GM23338 (cell line): ENCODE measurements at regions not wholly inside any gene's neighbourhood (a gene's known extent, or its start where the extent isn't known, plus 50 kb on each side); places are given as distances from the start of the nearest gene placed in this dataset.

Experiments
- ATAC-seq: fragments of 200-7000 bp; cut with Tn5 transposase; 3 replicates; pipeline ENCODE4 v1.9.1; 2020
- DNase-seq: peaks from one replicate; pipeline ENCODE4 v3.0.0-alpha.2; 2015; ENCODE audit warnings: low spot score
- H2AFZ ChIP-seq: fragments of 200-600 bp; sonication (generic); 2 replicates; pipeline ENCODE4 v1.8.0; 2016; ENCODE audit warnings: antibody characterized with exemption, mild to moderate bottlenecking, moderate library complexity
- H3F3A ChIP-seq: fragments of 200-600 bp; sonication (generic); replicated peaks from 2 replicates; pipeline ENCODE4 v1.8.0; 2017; ENCODE audit warnings: antibody characterized with exemption, mixed run types, low read depth
- H3K27ac ChIP-seq: fragments of 200-600 bp; sonication (generic); 2 replicates; pipeline ENCODE4 v1.6.1; 2016; ENCODE audit warnings: low read depth
- H3K27me3 ChIP-seq: fragments of 200-600 bp; sonication (generic); 2 replicates; pipeline ENCODE4 v1.8.0; 2016; ENCODE audit warnings: mild to moderate bottlenecking, mixed run types, moderate library complexity; ENCODE audit not compliant: insufficient read depth
- H3K36me3 ChIP-seq: fragments of 200-600 bp; sonication (generic); 2 replicates; pipeline ENCODE4 v1.8.0; 2016; ENCODE audit warnings: mild to moderate bottlenecking; ENCODE audit not compliant: insufficient read depth
- H3K4me1 ChIP-seq: fragments of 200-600 bp; sonication (generic); 2 replicates; pipeline ENCODE4 v1.8.0; 2016; ENCODE audit warnings: mild to moderate bottlenecking, moderate library complexity; ENCODE audit not compliant: insufficient read depth
- H3K4me2 ChIP-seq: fragments of 200-600 bp; sonication (generic); 2 replicates; pipeline ENCODE4 v1.7.1; 2017; ENCODE audit warnings: mixed run types
- H3K4me3 ChIP-seq: fragments of 200-600 bp; sonication (generic); 2 replicates; pipeline ENCODE4 v1.6.1; 2016; ENCODE audit warnings: mixed run types
- H3K79me2 ChIP-seq: fragments of 200-600 bp; sonication (generic); replicated peaks from 2 replicates; pipeline ENCODE4 v1.8.0; 2017; ENCODE audit warnings: mild to moderate bottlenecking; ENCODE audit not compliant: insufficient read depth
- H3K9me2 ChIP-seq: fragments of 200-600 bp; sonication (generic); 2 replicates; pipeline ENCODE4 v1.8.0; 2017; ENCODE audit not compliant: insufficient read depth
- H4K20me1 ChIP-seq: fragments of 200-600 bp; sonication (generic); replicated peaks from 2 replicates; pipeline ENCODE4 v1.8.0; 2017; ENCODE audit warnings: mild to moderate bottlenecking; ENCODE audit not compliant: insufficient read depth
- H3K27ac Mint-ChIP-seq: 2 replicates; pipeline ENCODE4 v1.8.0; 2020; ENCODE audit warnings: inconsistent platforms, mild to moderate bottlenecking, moderate library complexity, mixed read lengths
- H3K27me3 Mint-ChIP-seq: 3 replicates; pipeline ENCODE4 v1.8.0; 2022; ENCODE audit warnings: low read depth, mild to moderate bottlenecking, moderate library complexity, mixed read lengths, inconsistent platforms; ENCODE audit not compliant: insufficient read depth, poor library complexity
- H3K36me3 Mint-ChIP-seq: 3 replicates; pipeline ENCODE4 v1.8.0; 2021; ENCODE audit warnings: low read depth, mild to moderate bottlenecking, inconsistent platforms, moderate library complexity, mixed read lengths
- H3K4me1 Mint-ChIP-seq: 3 replicates; pipeline ENCODE4 v1.8.0; 2020; ENCODE audit warnings: mild to moderate bottlenecking, inconsistent platforms, mixed read lengths
- H3K4me3 Mint-ChIP-seq: 3 replicates; pipeline ENCODE4 v1.8.0; 2021; ENCODE audit warnings: moderate library complexity, mild to moderate bottlenecking, inconsistent platforms, mixed read lengths
- H3K9me3 Mint-ChIP-seq: 3 replicates; pipeline ENCODE4 v1.8.0; 2020; ENCODE audit warnings: moderate library complexity, mild to moderate bottlenecking, inconsistent platforms, mixed read lengths
- CREB1 ChIP-seq: fragments of 250-450 bp; sonication (Bioruptor Pico); IDR thresholded peaks from 2 replicates; pipeline ENCODE4 v1.5.0; 2020; ENCODE audit warnings: low read depth, mild to moderate bottlenecking, moderate library complexity
- CTCF ChIP-seq, 2 experiments: fragments of 200-600 bp in 1 of 2; sonication (generic) in 1 of 2; conservative IDR thresholded peaks; 2 replicates each; pipeline versions ENCODE4 v1.5.1 to v1.6.1; 2016 to 2017; ENCODE audit warnings: antibody characterized with exemption in 2 of 2, low read depth in 2 of 2, mild to moderate bottlenecking in 2 of 2, moderate library complexity in 1 of 2
- EZH2 ChIP-seq: fragments of 200-600 bp; sonication (generic); IDR thresholded peaks from one replicate; pipeline ENCODE4 v1.8.0; 2017; ENCODE audit warnings: antibody characterized with exemption, mild to moderate bottlenecking, low read depth; ENCODE audit not compliant: unreplicated experiment
- EZH2phosphoT487 ChIP-seq: fragments of 200-600 bp; sonication (generic); IDR thresholded peaks from one replicate; pipeline ENCODE4 v1.8.1; 2018; ENCODE audit warnings: antibody characterized with exemption; ENCODE audit not compliant: unreplicated experiment
- JUNB ChIP-seq: IDR thresholded peaks from one replicate; pipeline ENCODE4 v1.6.1; 2016; ENCODE audit warnings: antibody characterized with exemption; ENCODE audit not compliant: unreplicated experiment
- NANOG ChIP-seq: IDR thresholded peaks from 2 replicates; pipeline ENCODE4 v1.6.1; 2016; ENCODE audit warnings: antibody characterized with exemption, borderline replicate concordance
- POLR2AphosphoS5 ChIP-seq: IDR thresholded peaks from 2 replicates; pipeline ENCODE4 v1.6.1; 2016; ENCODE audit warnings: antibody characterized with exemption, low read depth
- STAT1 ChIP-seq: IDR thresholded peaks from one replicate; pipeline ENCODE4 v1.6.1; 2016; ENCODE audit warnings: antibody characterized with exemption; ENCODE audit not compliant: unreplicated experiment
- ZNF331 ChIP-seq: fragments of 250-450 bp; sonication (Bioruptor Pico); IDR thresholded peaks from 2 replicates; pipeline ENCODE4 v1.5.0; 2020; ENCODE audit warnings: low read depth, mild to moderate bottlenecking, moderate library complexity
- ZNF462 ChIP-seq: fragments of 250-450 bp; sonication (Bioruptor Pico); IDR thresholded peaks from 2 replicates; pipeline ENCODE4 v1.5.0; 2020; ENCODE audit warnings: mild to moderate bottlenecking, moderate library complexity
- TF ChIP-seq, protein P1 (sequence below): IDR thresholded peaks from 2 replicates; pipeline ENCODE4 v1.6.1; 2016; ENCODE audit warnings: antibody characterized with exemption

- Histone ChIP-seq H2AFZ (no peak overlapping the region), H3K4me3 (no peak overlapping the region), H3K9me2 (0 out of 2 replicates have a peak, but pooled peaks cover 4% of the 10 kb centered on the region), H3K36me3 (no peaks in the 10 kb centered on the region), H3K27ac (no peak overlapping the region), H3F3A (no peaks in the 10 kb centered on the region), H4K20me1 (no peaks in the 10 kb centered on the region), H3K79me2 (no peaks in the 10 kb centered on the region), H3K4me2 (no peak overlapping the region), H3K27me3 (no peaks in the 10 kb centered on the region), H3K4me1 (no peaks in the 10 kb centered on the region)
- Mint-ChIP-seq H3K9me3 (no peaks in the 10 kb centered on the region), H3K27me3 (peaks cover 1% of the 10 kb centered on the region), H3K4me3 (no peak overlapping the region), H3K27ac (no peak overlapping the region), H3K36me3 (no peaks in the 10 kb centered on the region), H3K4me1 (no peaks in the 10 kb centered on the region)
- ATAC-seq = no peak
- no peak for DNase-seq
- TF ChIP-seq POLR2AphosphoS5 (no peak), NANOG (no peak)
Measured at GRCh38 chr16:77610496-77610895, 111.8 kb upstream of the NUDT7 start.

GRCh38 chr16:77611386-77611785, 110.9 kb upstream of the NUDT7 start:
- Histone ChIP-seq H3K27ac (no peak overlapping the region), H3K79me2 (no peaks in the 10 kb centered on the region), H3K9me2 (0 out of 2 replicates have a peak, but pooled peaks cover 4% of the 10 kb centered on the region), H2AFZ (no peak overlapping the region), H3F3A (no peaks in the 10 kb centered on the region), H3K4me1 (no peaks in the 10 kb centered on the region), H3K4me3 (no peak overlapping the region), H3K4me2 (no peak overlapping the region), H3K36me3 (no peaks in the 10 kb centered on the region), H4K20me1 (no peaks in the 10 kb centered on the region), H3K27me3 (no peaks in the 10 kb centered on the region)
- Mint-ChIP-seq H3K4me1 (no peaks in the 10 kb centered on the region), H3K9me3 (no peaks in the 10 kb centered on the region), H3K27me3 (peaks cover 1% of the 10 kb centered on the region), H3K4me3 (no peak overlapping the region), H3K36me3 (no peaks in the 10 kb centered on the region), H3K27ac (no peak overlapping the region)
- no peak for DNase-seq
- no peak for ATAC-seq
- no peak for TF ChIP-seq CREB1 (CRISPR knock-in tag)
- no peak for TF ChIP-seq POLR2AphosphoS5
- TF ChIP-seq JUNB = no peak
- TF ChIP-seq NANOG = no peak
- no peak for TF ChIP-seq STAT1
- TF ChIP-seq, protein P1, sequence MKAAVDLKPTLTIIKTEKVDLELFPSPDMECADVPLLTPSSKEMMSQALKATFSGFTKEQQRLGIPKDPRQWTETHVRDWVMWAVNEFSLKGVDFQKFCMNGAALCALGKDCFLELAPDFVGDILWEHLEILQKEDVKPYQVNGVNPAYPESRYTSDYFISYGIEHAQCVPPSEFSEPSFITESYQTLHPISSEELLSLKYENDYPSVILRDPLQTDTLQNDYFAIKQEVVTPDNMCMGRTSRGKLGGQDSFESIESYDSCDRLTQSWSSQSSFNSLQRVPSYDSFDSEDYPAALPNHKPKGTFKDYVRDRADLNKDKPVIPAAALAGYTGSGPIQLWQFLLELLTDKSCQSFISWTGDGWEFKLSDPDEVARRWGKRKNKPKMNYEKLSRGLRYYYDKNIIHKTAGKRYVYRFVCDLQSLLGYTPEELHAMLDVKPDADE = no peak
- no peak for TF ChIP-seq EZH2phosphoT487
- TF ChIP-seq EZH2 = no peak
- TF ChIP-seq ZNF462 (CRISPR knock-in tag) = no peak
- TF ChIP-seq ZNF331 (CRISPR knock-in tag) = no peak
- TF ChIP-seq CTCF (conservative IDR thresholded peaks at IDR 0.05; ENCODE audit: low read depth in 2 of 2) = no peak
